OCI-M1 (cell line): ENCODE measurements at regions not wholly inside any gene's neighbourhood (a gene's known extent, or its start where the extent isn't known, plus 50 kb on each side); places are given as distances from the start of the nearest gene placed in this dataset.
"Not testable (repeated sequence)": the region's sequence is repeated elsewhere in the genome, so short reads cannot be mapped to it uniquely, and the experiment has no call there.

Source experiments
- DNase-seq: peaks from one replicate; lab custom pipeline; 2025; lab: John Stamatoyannopoulos, UW

DNA sequence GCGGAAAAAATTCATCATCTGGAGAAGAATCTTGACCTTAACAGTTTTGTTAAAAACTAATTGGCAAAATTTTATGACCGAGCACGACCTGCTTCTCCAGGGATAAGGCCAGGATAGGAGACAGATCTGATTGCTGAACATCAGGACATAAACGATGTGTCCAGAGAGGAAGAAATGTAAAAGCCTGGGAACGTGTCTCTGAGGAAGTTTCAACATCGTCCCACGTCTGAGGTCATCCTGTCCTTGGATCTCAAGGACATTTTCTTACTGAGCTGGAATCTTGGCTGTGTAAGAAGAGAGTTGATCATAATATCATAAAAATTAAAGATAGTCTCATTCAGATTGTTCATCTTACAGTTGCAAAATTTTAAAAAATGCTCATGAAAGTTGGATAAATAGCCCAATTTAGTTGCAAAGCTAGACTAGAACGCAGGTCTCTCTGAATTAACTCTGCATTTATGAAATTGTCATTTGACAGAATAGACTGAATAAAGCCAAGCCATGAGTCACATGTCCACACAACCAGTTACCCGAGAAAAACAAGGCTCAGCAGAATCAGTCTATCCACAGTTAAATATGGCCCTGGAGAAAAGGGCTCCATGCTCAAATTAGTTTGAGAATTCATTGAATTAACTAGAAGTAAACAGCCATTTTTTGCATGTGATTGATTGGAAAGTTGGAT is 120.0 kb upstream of the EGFR start:
- no peak for DNase-seq

DNA sequence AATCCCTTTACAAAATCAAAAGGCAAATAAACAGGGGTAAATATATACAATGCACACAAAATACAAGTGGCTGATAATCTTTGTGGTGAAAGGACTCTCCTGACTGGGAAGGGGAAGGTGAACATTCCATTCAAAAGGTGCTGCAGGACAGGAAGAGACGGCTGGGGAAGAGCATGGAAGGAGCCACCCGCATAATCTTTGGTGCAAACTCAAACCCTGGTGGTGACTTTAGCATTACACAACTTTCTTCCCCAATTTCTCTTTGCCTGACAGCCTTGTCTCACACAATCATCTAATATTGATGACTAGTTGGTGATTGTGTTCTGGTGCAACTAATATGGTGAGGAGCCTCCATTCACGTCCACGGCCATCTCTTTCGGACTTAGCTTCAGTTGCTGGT is 117.0 kb upstream of the EGFR start:
- DNase-seq: no peak

- DNase-seq: no peak
These were observed 114.7 kb upstream of the EGFR start for GRCh38 chr7:54904130-54904529.

GRCh38 chr7:54904986-54905385 is 113.8 kb upstream of the EGFR start:
- DNase-seq: no peak

- DNase-seq: no peak
These were observed 111.9 kb upstream of the EGFR start for GRCh38 chr7:54906963-54907362.

DNA sequence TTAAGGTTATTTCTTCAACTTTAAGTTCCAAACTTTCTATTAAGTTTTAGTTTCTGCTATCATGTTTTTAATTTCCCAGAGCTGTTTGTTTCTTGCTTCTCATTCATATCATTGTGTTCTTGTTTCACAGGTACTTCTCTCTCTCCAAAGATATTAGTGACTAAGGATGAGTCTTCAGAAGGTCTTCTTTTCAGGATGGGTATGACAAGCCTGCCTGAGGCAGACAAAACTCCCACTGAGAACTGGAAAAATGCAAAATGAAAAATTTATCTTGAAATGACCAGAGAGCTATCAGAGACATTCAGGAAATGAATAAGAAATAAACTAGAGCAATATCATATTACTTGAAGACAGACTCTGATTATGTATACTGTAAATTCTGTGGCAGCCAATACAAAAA is 110.8 kb upstream of the EGFR start:
- DNase-seq: no peak

- no peak for DNase-seq
These were observed 109.9 kb upstream of the EGFR start for GRCh38 chr7:54908760-54909438.

- DNase-seq: no peak
These were observed 102.8 kb upstream of the EGFR start for GRCh38 chr7:54915870-54916598.

GRCh38 chr7:54917613-54918391 is 101.0 kb upstream of the EGFR start:
- DNase-seq: no peak

DNA sequence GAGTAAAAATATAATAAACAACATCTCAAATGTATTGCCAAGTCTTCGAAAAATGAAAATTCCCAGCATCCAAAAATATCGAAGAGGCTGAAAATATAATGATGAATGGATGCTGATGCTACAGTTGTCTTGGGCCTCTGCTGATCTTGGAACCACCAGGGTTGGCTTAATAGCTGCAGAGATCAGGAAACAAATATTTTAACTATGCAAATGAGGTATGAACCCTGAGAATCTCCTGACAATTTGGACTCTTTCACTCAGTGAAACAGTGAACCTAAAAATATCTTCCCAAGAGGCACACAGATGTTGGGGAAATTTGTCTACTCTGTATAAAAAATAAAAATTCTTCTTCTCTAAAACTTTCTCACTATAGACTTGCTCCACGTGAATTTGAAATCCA is 97.7 kb upstream of the EGFR start:
- no peak for DNase-seq

DNA sequence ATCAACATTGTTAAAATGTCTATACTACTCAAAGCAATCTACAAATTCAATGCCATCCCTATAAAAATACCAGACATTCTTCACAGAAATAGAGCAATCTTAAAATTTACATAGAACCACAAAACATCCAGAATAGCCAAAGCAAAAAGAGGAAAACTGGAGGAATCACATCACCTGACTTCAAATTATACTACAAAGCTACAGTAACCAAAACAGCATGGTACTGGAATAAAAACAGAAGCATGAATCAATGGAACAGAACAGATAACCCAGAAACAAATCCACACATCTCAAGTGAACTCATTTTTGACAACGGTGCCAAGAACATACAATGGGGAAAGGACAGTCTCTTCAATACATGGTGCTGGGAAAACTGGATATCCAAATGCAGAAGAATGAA is 87.3 kb upstream of the EGFR start:
- no peak for DNase-seq

- no peak for DNase-seq
These were observed 85.8 kb upstream of the EGFR start for GRCh38 chr7:54932818-54933543.

- DNase-seq: no peak
These were observed 85.2 kb upstream of the EGFR start for GRCh38 chr7:54933643-54934042.

GRCh38 chr7:54940748-54941147 is 78.1 kb upstream of the EGFR start:
- no peak for DNase-seq

GRCh38 chr7:54944179-54944578 is 74.6 kb upstream of the EGFR start:
- DNase-seq: no peak

DNA sequence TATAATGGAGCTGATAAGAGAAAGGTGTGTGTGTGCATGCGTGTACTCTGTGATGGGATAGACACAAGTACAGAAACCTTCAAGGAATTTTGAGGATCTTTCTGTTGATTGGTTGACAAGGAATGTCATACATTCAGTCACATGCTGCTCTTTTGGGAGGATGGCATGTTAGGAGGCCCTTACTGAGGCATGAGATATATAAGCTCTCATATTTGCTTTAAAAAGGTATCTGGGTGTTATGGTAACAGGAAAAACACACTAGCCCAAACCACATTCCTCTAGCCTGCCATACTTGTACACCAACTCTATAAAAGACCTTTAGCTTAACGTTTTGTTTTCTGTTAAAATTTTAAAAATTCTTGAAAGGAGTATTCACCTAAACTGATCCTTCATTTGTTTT is 72.5 kb upstream of the EGFR start:
- DNase-seq: no peak

GRCh38 chr7:54946764-54947163 is 72.1 kb upstream of the EGFR start:
- DNase-seq: no peak

- DNase-seq: no peak
These were observed 71.6 kb upstream of the EGFR start for GRCh38 chr7:54947266-54947665.

DNA sequence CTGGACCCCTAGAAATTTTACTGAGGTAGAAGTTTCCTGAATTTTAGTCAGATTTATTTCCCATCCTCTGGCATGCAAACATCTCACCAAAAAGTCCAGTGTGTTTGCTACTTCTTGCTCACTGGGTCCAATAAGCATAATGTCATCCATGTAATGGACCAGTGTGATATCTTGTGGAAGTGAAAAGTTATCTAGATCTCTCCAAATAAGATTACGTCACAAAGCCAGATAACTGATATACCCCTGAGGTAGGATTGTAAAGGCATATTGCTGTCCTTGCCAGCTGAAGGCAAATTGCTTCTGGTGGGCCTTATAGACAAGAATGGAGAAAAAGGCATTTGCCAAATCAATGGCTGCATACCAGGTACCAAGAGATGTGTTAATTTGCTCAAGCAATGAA is 69.3 kb upstream of the EGFR start:
- not testable (repeated sequence) for DNase-seq

GRCh38 chr7:54955296-54955695 is 63.5 kb upstream of the EGFR start:
- DNase-seq: no peak

GRCh38 chr7:54955696-54956420 is 63.0 kb upstream of the EGFR start:
- DNase-seq: no peak
